ENCODE measurements at regions not wholly inside any gene's neighbourhood (a gene's known extent, or its start where the extent isn't known, plus 50 kb on each side); places are given as distances from the start of the nearest gene placed in this dataset.

DNA sequence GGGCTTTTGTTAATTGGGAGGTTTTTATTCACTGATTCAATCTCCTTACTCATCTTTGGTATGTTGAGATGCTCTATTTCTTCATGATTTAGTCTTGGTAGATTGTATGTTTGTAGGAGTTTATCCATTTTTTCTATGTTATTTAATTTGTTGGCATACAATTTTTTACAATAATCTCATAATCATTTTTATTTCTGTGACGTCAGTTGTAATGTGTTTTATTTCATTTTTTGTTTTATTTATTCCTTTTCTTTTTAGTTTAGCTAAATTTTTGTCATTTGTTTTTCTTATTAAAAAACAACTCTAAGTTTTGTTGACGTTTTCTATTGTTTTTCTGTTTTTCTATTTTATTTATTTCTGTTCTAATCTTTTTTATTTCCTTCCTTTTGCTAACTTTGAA, 389.8 kb downstream of the HS3ST3B1 start:
- TF ChIP-seq, protein P1, sequence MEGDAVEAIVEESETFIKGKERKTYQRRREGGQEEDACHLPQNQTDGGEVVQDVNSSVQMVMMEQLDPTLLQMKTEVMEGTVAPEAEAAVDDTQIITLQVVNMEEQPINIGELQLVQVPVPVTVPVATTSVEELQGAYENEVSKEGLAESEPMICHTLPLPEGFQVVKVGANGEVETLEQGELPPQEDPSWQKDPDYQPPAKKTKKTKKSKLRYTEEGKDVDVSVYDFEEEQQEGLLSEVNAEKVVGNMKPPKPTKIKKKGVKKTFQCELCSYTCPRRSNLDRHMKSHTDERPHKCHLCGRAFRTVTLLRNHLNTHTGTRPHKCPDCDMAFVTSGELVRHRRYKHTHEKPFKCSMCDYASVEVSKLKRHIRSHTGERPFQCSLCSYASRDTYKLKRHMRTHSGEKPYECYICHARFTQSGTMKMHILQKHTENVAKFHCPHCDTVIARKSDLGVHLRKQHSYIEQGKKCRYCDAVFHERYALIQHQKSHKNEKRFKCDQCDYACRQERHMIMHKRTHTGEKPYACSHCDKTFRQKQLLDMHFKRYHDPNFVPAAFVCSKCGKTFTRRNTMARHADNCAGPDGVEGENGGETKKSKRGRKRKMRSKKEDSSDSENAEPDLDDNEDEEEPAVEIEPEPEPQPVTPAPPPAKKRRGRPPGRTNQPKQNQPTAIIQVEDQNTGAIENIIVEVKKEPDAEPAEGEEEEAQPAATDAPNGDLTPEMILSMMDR (IDR thresholded peaks at IDR 0.05): no peak
- no peak for TF ChIP-seq EZH2 (IDR thresholded peaks at IDR 0.05)
